ENCODE measurements at regions not wholly inside any gene's neighbourhood (a gene's known extent, or its start where the extent isn't known, plus 50 kb on each side); places are given as distances from the start of the nearest gene placed in this dataset.

DNA sequence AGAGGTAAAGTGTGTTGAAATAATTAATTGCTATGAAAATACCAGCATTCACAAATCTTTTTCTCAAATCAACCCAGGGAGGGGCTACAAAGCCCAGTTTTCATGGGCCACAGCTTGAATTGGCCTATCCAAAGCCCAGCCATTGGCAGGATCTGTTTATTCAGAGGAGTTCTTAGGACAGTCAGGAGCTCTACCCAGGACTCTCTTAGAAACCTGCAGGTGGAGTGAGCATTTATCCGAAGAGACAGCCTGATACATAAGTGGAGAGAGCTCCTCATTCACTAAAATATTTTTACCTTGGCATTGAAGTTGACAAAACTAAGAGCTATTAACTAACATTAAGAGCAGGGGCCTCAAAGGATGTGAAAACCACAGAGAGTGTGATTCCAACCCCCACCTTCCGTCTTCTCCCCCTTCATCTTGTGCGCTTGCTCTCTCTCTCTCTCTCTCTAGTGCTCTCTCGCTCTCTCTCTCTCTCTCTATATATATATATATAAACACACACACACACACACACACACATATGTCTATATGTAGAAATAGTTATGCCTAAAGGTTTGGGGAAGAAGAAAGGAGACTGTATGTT, 315.5 kb downstream of the SNAPC1 start:
- Histone ChIP-seq H3K4me3 (ENCODE audit: low read depth in 1 of 2, low read length in 2 of 2) (no peak overlapping the region), H3K9me3 (ENCODE audit: control insufficient read depth in 1 of 2, low read length in 2 of 2) (no peaks in the 10 kb centered on the region), H3K27ac (ENCODE audit: low read depth, low read length) (no peak overlapping the region), H3K27me3 (ENCODE audit: control insufficient read depth in 1 of 2, insufficient read depth in 2 of 2, low read length in 2 of 2) (no peaks in the 10 kb centered on the region), H3K4me1 (ENCODE audit: control insufficient read depth in 1 of 2, insufficient read depth in 2 of 2, low read length in 2 of 2) (no peaks in the 10 kb centered on the region), H3K9ac (ENCODE audit: low read depth in 1 of 2, low read length in 2 of 2) (no peak overlapping the region), H3K36me3 (ENCODE audit: control insufficient read depth in 1 of 2, insufficient read depth in 2 of 2, low read length in 2 of 2) (no peaks in the 10 kb centered on the region)

DNA sequence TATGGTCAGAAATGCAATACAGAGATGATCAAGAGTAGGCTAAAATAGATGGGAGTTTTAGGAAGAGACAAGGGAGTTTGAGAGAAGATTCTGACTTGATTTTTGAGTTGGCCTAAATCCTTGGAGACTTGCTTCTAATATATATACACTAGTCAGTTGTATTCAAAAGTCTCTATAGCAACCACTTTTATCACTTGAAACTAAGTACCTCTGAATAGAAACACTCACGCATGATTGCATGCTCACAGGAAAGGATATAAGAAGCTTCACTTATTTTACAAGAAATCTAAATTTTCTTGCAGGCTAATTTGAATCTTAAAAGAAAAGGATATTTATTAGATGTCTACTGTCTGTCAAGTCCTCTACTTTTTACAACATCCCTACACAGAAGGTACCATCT, 316.8 kb downstream of the SNAPC1 start:
- Histone ChIP-seq H3K9ac (ENCODE audit: low read depth in 1 of 2, low read length in 2 of 2) (no peak overlapping the region), H3K36me3 (ENCODE audit: control insufficient read depth in 1 of 2, insufficient read depth in 2 of 2, low read length in 2 of 2) (no peaks in the 10 kb centered on the region), H3K27ac (ENCODE audit: low read depth, low read length) (no peak overlapping the region), H3K9me3 (ENCODE audit: control insufficient read depth in 1 of 2, low read length in 2 of 2) (no peaks in the 10 kb centered on the region), H3K4me3 (ENCODE audit: low read depth in 1 of 2, low read length in 2 of 2) (no peak overlapping the region), H3K27me3 (ENCODE audit: control insufficient read depth in 1 of 2, insufficient read depth in 2 of 2, low read length in 2 of 2) (no peaks in the 10 kb centered on the region), H3K4me1 (ENCODE audit: control insufficient read depth in 1 of 2, insufficient read depth in 2 of 2, low read length in 2 of 2) (no peaks in the 10 kb centered on the region)

DNA sequence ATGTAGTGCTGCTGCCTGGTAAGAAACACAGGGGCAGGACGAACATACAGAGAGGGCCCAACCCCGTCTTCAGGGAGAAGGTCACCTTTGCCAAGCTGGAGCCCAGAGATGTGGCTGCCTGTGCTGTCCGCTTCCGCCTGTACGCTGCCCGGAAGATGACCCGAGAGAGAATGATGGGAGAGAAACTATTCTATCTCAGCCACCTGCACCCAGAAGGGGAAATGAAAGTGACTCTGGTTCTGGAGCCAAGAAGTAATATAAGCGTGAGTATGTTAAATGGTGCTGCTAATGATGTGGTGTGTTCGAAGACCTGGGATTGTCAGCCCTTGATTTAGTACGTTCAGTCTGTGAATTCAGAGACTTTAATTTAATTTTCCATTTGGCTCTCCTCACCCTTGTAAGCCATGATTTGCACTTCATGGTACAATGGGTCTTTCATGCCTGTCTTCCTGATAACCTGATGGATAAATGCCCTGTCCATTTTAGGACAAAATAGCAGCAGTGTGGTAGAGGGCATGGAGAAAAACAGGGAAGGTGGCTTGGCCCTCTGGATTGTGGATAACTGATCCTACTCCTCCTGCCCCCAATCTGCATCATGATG, 318.9 kb downstream of the SNAPC1 start:
- Histone ChIP-seq H3K27ac (ENCODE audit: low read depth, low read length) (no peak overlapping the region), H3K9ac (ENCODE audit: low read depth in 1 of 2, low read length in 2 of 2) (no peak overlapping the region), H3K27me3 (ENCODE audit: control insufficient read depth in 1 of 2, insufficient read depth in 2 of 2, low read length in 2 of 2) (no peaks in the 10 kb centered on the region), H3K36me3 (ENCODE audit: control insufficient read depth in 1 of 2, insufficient read depth in 2 of 2, low read length in 2 of 2) (no peaks in the 10 kb centered on the region), H3K4me3 (ENCODE audit: low read depth in 1 of 2, low read length in 2 of 2) (no peak overlapping the region), H3K9me3 (ENCODE audit: control insufficient read depth in 1 of 2, low read length in 2 of 2) (no peaks in the 10 kb centered on the region), H3K4me1 (ENCODE audit: control insufficient read depth in 1 of 2, insufficient read depth in 2 of 2, low read length in 2 of 2) (no peaks in the 10 kb centered on the region)

DNA sequence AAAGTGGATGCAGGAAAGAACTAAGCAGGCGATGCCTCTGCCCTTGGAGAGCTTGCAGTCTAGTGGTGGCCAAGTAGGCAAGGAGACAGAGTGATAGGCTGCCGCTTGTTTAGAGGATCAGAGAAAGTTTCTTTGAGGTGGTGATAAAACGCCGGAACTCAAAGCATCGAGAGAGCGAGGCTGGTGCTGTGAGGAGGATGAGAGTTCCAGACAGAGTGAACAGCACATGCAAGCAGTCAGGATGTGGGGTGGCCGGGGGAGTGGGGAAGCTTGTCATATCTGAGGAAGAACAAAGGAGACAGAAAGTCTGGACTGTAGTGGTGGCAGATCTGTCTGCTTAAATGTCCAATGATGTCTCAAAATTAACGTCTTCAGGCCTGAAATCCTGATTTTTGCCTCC, 319.7 kb downstream of the SNAPC1 start:
- Histone ChIP-seq H3K4me1 (ENCODE audit: control insufficient read depth in 1 of 2, insufficient read depth in 2 of 2, low read length in 2 of 2) (no peaks in the 10 kb centered on the region), H3K9me3 (ENCODE audit: control insufficient read depth in 1 of 2, low read length in 2 of 2) (no peaks in the 10 kb centered on the region), H3K27ac (ENCODE audit: low read depth, low read length) (no peak overlapping the region), H3K9ac (ENCODE audit: low read depth in 1 of 2, low read length in 2 of 2) (no peak overlapping the region), H3K36me3 (ENCODE audit: control insufficient read depth in 1 of 2, insufficient read depth in 2 of 2, low read length in 2 of 2) (no peaks in the 10 kb centered on the region), H3K4me3 (ENCODE audit: low read depth in 1 of 2, low read length in 2 of 2) (no peak overlapping the region), H3K27me3 (ENCODE audit: control insufficient read depth in 1 of 2, insufficient read depth in 2 of 2, low read length in 2 of 2) (no peaks in the 10 kb centered on the region)

DNA sequence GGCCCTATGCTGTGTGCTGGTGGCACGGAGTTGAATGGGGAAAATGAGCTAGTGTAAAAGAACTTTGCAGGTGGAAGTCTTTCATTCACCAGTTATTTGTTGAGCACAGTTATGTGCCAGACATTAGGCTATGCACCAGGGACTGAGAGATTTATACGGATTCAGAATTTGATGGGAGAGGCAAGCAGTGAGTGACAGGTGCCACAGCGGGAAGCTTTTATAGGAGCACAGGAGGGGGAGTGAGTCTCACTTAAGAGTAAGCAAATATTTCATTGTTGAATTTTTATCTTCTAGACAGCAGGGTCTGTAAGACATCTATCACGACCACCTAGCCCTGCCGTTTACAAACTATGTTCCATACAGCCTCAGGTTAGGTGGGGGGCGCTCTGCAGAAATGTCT, 320.6 kb downstream of the SNAPC1 start:
- H3K4me1 ChIP-seq (ENCODE audit: control insufficient read depth in 1 of 2, insufficient read depth in 2 of 2, low read length in 2 of 2) = no peaks in the 10 kb centered on the region
- H3K9me3 ChIP-seq (ENCODE audit: control insufficient read depth in 1 of 2, low read length in 2 of 2) = no peaks in the 10 kb centered on the region
- no peaks in the 10 kb centered on the region for H3K27me3 ChIP-seq (ENCODE audit: control insufficient read depth in 1 of 2, insufficient read depth in 2 of 2, low read length in 2 of 2)
- H3K9ac ChIP-seq (ENCODE audit: low read depth in 1 of 2, low read length in 2 of 2) = no peak overlapping the region
- no peak overlapping the region for H3K27ac ChIP-seq (ENCODE audit: low read depth, low read length)
- no peaks in the 10 kb centered on the region for H3K36me3 ChIP-seq (ENCODE audit: control insufficient read depth in 1 of 2, insufficient read depth in 2 of 2, low read length in 2 of 2)
- H3K4me3 ChIP-seq (ENCODE audit: low read depth in 1 of 2, low read length in 2 of 2) = no peak overlapping the region

DNA sequence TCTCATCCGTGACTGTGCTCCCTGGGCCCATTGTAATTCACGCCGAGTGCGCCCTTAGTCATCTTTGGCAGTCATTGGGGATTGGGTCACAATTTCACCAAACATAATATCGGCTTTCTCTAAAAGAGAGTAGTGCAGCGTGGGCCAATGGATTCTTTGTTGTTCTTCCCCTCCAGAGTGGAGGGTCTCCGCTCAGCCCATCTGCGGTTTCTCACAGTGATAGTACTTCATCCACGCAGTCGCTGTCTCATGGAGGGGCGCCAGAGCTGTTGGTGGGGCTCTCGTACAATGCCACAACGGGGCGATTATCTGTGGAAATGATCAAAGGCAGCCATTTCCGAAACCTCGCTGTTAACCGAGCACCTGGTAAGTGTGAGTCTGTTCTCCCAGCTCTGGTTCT, 321.8 kb downstream of the SNAPC1 start:
- H3K36me3 ChIP-seq (ENCODE audit: control insufficient read depth in 1 of 2, insufficient read depth in 2 of 2, low read length in 2 of 2) = no peaks in the 10 kb centered on the region
- H3K9ac ChIP-seq (ENCODE audit: low read depth in 1 of 2, low read length in 2 of 2) = no peak overlapping the region
- H3K4me3 ChIP-seq (ENCODE audit: low read depth in 1 of 2, low read length in 2 of 2) = no peak overlapping the region
- H3K9me3 ChIP-seq (ENCODE audit: control insufficient read depth in 1 of 2, low read length in 2 of 2) = no peaks in the 10 kb centered on the region
- H3K27ac ChIP-seq (ENCODE audit: low read depth, low read length) = no peak overlapping the region
- no peaks in the 10 kb centered on the region for H3K4me1 ChIP-seq (ENCODE audit: control insufficient read depth in 1 of 2, insufficient read depth in 2 of 2, low read length in 2 of 2)
- no peaks in the 10 kb centered on the region for H3K27me3 ChIP-seq (ENCODE audit: control insufficient read depth in 1 of 2, insufficient read depth in 2 of 2, low read length in 2 of 2)

DNA sequence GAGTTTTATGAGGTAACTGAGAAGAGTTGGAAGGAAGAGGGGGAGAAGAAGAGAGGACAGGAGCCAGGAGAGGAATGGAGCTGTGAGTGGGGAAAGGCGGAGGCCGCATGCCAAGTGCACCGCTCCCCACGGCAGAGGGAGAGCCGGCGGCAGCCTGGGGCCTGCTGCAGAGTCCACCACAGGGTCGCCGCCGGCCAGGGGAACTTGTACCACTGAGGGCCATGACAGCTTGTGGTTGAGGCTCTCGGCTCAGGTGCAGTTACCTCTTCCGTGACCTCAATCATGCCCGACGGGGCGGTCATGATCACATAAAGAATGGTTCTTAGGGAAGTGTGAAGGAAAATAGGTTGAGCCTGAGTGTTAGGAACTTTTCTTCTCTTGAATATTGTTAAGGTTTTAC, 325.0 kb downstream of the SNAPC1 start:
- no peaks in the 10 kb centered on the region for H3K36me3 ChIP-seq (ENCODE audit: control insufficient read depth in 1 of 2, insufficient read depth in 2 of 2, low read length in 2 of 2)
- no peak overlapping the region for H3K9ac ChIP-seq (ENCODE audit: low read depth in 1 of 2, low read length in 2 of 2)
- H3K9me3 ChIP-seq (ENCODE audit: control insufficient read depth in 1 of 2, low read length in 2 of 2) = no peaks in the 10 kb centered on the region
- H3K27ac ChIP-seq (ENCODE audit: low read depth, low read length) = no peak overlapping the region
- H3K4me3 ChIP-seq (ENCODE audit: low read depth in 1 of 2, low read length in 2 of 2) = no peak overlapping the region
- H3K4me1 ChIP-seq (ENCODE audit: control insufficient read depth in 1 of 2, insufficient read depth in 2 of 2, low read length in 2 of 2) = no peaks in the 10 kb centered on the region
- H3K27me3 ChIP-seq (ENCODE audit: control insufficient read depth in 1 of 2, insufficient read depth in 2 of 2, low read length in 2 of 2) = no peaks in the 10 kb centered on the region

DNA sequence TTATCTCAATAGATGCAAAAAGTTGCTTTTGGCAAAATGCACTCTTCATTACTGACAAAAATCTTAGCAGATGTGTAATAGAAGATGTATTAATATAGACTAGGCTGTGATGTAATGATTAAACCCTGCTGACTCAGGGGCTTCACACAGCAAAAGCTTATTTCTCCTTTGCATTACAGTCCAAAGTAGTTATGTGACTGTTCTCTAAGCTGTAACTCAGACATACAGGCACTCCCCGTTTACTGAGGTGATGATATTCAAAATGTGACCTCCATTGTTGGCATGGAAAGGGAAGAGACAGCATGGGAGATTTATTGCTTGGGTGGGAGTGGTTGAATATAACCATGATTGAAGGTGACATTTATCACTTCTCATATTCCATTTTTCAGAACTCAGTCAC, 331.5 kb downstream of the SNAPC1 start:
- H3K9ac ChIP-seq (ENCODE audit: low read depth in 1 of 2, low read length in 2 of 2) = no peak overlapping the region
- no peak overlapping the region for H3K4me3 ChIP-seq (ENCODE audit: low read depth in 1 of 2, low read length in 2 of 2)
- H3K36me3 ChIP-seq (ENCODE audit: control insufficient read depth in 1 of 2, insufficient read depth in 2 of 2, low read length in 2 of 2) = no peaks in the 10 kb centered on the region
- no peaks in the 10 kb centered on the region for H3K4me1 ChIP-seq (ENCODE audit: control insufficient read depth in 1 of 2, insufficient read depth in 2 of 2, low read length in 2 of 2)
- H3K27me3 ChIP-seq (ENCODE audit: control insufficient read depth in 1 of 2, insufficient read depth in 2 of 2, low read length in 2 of 2) = no peaks in the 10 kb centered on the region
- no peak overlapping the region for H3K27ac ChIP-seq (ENCODE audit: low read depth, low read length)
- no peaks in the 10 kb centered on the region for H3K9me3 ChIP-seq (ENCODE audit: control insufficient read depth in 1 of 2, low read length in 2 of 2)

DNA sequence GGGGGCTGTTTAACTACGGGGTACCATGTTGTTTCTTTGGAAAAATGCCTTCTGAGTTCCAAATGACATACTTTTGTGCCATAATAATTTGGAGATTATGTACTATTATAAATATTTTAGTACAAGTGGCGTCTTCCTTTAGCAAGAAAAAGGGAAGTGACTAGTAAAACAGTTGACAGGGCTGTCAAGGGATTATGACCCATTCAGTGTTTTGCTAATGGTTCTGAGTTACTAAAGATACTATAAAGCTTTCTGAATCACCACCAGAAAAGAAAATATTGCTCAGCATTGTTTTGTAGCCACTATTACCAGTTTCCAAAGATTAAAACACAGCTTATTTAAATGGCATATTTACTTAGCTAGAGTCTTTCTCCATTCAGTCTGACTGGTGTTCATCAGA, 334.9 kb downstream of the SNAPC1 start:
- no peak overlapping the region for H3K27ac ChIP-seq (ENCODE audit: low read depth, low read length)
- no peaks in the 10 kb centered on the region for H3K4me1 ChIP-seq (ENCODE audit: control insufficient read depth in 1 of 2, insufficient read depth in 2 of 2, low read length in 2 of 2)
- H3K4me3 ChIP-seq (ENCODE audit: low read depth in 1 of 2, low read length in 2 of 2) = no peak overlapping the region
- H3K36me3 ChIP-seq (ENCODE audit: control insufficient read depth in 1 of 2, insufficient read depth in 2 of 2, low read length in 2 of 2) = no peaks in the 10 kb centered on the region
- no peak overlapping the region for H3K9ac ChIP-seq (ENCODE audit: low read depth in 1 of 2, low read length in 2 of 2)
- H3K9me3 ChIP-seq (ENCODE audit: control insufficient read depth in 1 of 2, low read length in 2 of 2) = no peaks in the 10 kb centered on the region
- no peaks in the 10 kb centered on the region for H3K27me3 ChIP-seq (ENCODE audit: control insufficient read depth in 1 of 2, insufficient read depth in 2 of 2, low read length in 2 of 2)

DNA sequence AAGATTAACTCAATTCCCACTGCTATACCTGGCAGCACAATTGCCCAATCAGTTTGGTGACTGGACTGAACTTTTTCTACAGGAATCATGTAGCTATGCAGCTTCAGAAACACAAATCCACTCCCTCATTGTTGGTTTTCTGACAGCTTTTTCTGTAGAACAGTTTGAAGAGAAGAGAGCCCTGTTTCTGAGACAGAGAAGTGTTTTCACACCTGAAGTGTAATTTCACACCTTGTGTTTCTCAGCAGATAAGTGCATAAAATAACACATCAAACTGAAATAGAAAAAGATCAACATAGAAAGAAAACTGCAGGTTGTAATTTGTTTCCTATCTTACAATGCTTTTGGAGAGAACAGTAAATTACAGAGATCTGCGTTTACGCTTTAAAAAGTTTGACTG, 335.6 kb downstream of the SNAPC1 start:
- H3K4me3 ChIP-seq (ENCODE audit: low read depth in 1 of 2, low read length in 2 of 2) = no peak overlapping the region
- no peak overlapping the region for H3K27ac ChIP-seq (ENCODE audit: low read depth, low read length)
- no peaks in the 10 kb centered on the region for H3K9me3 ChIP-seq (ENCODE audit: control insufficient read depth in 1 of 2, low read length in 2 of 2)
- no peaks in the 10 kb centered on the region for H3K4me1 ChIP-seq (ENCODE audit: control insufficient read depth in 1 of 2, insufficient read depth in 2 of 2, low read length in 2 of 2)
- H3K36me3 ChIP-seq (ENCODE audit: control insufficient read depth in 1 of 2, insufficient read depth in 2 of 2, low read length in 2 of 2) = no peaks in the 10 kb centered on the region
- H3K27me3 ChIP-seq (ENCODE audit: control insufficient read depth in 1 of 2, insufficient read depth in 2 of 2, low read length in 2 of 2) = no peaks in the 10 kb centered on the region
- no peak overlapping the region for H3K9ac ChIP-seq (ENCODE audit: low read depth in 1 of 2, low read length in 2 of 2)

DNA sequence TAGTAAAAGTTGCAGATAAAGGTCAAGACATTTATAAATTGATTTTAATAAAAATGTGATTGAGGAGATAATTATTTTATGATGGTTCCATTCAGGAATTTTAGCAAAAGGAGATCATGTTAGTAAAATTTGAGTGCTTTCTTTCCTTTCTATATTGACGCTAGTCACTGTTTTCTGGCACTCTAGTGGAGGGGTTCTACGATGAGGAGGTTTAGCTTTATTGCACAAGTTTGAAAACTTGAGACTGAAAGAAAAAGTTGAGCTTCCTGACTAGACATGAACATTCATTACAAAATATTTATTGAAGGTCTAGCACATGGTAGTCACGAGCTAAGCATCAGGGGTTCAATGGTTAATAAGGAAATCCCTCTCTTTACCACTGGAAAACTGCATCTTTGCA, 336.1 kb downstream of the SNAPC1 start:
- Histone ChIP-seq H3K9me3 (ENCODE audit: control insufficient read depth in 1 of 2, low read length in 2 of 2) (no peaks in the 10 kb centered on the region), H3K27me3 (ENCODE audit: control insufficient read depth in 1 of 2, insufficient read depth in 2 of 2, low read length in 2 of 2) (no peaks in the 10 kb centered on the region), H3K27ac (ENCODE audit: low read depth, low read length) (no peak overlapping the region), H3K4me3 (ENCODE audit: low read depth in 1 of 2, low read length in 2 of 2) (no peak overlapping the region), H3K9ac (ENCODE audit: low read depth in 1 of 2, low read length in 2 of 2) (no peak overlapping the region), H3K36me3 (ENCODE audit: control insufficient read depth in 1 of 2, insufficient read depth in 2 of 2, low read length in 2 of 2) (no peaks in the 10 kb centered on the region), H3K4me1 (ENCODE audit: control insufficient read depth in 1 of 2, insufficient read depth in 2 of 2, low read length in 2 of 2) (no peaks in the 10 kb centered on the region)
